Activated T-cell treated with anti-CD3 and anti-CD28 coated beads, Interleukin-2, amount 50 U/mL, for 48 hours (primary cell): ENCODE measurements at regions not wholly inside any gene's neighbourhood (a gene's known extent, or its start where the extent isn't known, plus 50 kb on each side); places are given as distances from the start of the nearest gene placed in this dataset.

Source experiments
- DNase-seq, 2 experiments: peaks; one replicate each; pipeline ENCODE4 v3.0.0-alpha.2; 2020

DNA sequence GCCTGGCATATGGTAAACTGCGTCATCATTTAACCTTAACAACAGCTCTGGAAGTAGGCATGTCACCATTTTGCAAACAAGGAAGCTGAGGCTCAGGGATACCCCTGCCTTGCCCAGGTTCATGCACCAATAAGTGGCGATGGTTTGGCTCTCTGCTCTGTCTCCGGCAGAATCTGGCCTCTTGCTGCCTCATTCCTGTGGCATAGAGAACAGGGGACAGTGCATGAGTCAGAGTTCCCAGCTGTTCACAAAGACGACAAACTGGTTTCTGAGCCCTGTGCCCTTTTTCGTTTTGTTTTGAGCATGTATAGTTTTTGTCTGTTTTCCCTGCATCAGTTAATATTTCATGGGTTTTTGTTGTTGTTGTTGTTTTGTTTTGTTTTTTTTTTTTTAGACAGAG lies 236.8 kb downstream of the OPA1 start:
- DNase-seq: no peak

DNA sequence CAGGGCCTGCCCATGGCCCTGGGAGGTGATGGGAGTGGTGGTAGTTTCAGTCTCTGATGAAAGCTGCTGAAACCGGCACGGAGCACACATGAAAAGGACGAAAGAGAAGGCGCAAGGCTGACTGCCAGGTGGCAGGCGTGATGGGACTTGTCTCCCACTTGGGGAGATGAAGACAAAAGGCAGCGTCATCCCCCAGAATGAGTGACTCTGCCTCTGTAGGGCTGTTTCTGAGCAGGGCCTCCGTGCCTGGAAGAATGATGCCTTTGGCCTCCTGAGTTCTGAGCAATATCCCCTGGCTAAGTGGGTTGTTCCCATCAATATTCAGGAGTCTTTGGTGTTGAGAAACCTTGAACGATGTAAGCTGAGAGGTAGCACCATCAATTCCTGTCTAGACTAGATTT lies 237.8 kb downstream of the OPA1 start:
- DNase-seq: no peak

DNA sequence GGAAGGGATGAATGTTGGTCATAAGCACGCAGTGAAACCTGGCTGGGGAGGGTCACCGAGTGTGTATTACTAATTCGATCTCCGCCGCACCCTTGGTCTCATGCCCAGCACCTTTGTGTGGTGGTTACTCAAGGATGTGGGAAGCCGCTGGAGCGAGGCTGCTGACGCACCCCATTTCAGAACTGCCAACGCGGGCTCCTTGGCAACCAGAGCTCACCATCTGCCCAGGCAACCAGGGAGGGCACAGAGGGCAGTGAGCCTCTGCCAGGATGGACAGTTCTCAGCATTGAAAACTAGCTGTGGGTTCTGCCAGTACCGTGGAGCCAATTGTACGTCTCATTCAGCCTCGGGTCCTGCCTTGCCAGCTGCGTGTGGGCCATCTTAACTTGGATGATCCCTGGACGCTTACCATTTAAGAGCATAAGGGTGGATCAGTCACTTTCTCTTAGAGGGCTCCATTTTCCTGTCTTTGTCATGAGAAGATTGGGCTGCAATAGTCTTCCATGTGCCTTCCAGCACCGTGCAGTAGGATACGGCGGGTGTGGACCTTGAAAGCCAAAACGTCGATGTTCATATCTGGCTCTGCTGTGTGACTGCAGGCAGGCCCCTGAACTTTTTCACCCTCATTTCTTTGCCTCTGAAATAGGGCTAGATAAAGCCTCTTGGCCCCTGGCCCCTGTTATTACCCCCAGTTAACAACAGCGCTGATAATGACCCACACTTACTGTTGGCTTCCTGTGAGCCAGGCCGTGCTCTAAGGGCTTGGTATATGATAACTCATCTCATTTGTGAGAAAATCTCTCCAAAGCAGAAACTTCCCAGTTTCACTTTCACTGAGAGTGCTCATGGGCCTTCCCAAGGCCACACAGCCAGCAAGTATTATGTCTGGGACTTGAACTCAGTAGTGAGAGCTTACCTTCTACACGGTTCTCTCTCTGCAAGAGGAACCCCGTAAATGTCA lies 238.8 kb downstream of the OPA1 start:
- no peak for DNase-seq

DNA sequence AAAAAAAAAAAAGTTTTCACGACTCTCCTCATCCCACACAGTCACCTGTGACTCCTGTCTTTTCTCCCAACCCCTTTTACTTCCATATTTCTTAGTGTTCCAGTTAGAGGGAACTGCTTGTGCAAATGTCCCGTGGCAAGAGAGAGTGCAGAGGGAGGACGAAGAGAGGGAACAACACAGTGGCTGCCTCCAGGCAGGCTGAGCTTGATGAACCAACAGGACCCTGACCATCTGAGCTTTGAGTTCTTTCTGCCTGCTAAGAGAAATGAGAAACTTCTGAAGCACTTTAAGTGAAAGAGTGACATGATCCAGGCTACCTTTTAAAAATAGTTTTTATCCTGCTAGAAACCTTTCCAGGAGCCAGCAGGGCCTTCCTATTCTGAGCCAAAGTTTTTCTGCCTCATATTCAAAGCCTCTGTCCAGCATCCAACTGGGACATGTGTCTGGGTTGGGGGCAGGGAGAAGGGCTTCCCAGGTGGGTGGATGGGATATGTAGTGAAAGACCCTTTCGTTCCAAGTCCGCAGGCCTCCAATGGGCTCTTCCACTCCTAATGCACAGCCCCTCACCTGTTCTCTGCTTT lies 239.9 kb downstream of the OPA1 start:
- DNase-seq: no peak

DNA sequence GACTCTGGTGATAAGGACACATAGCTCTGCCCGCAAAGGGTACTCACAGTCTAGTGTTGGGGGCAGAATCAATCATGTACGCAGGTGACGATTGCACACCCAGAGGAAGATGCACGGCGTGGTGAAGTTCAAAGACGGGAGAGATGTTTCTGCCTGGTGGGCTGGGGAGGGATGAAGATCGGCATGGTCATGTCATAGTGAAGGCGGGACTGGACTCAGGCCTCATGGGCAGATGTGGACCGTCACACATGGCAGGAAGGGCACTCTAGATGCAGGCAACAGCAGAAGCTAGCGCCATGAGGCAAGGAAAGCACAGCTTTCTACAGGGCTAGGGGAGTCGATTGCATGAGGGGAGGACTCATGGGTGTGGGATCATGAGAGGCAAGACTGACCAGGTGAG lies 240.6 kb downstream of the OPA1 start:
- no peak for DNase-seq

DNA sequence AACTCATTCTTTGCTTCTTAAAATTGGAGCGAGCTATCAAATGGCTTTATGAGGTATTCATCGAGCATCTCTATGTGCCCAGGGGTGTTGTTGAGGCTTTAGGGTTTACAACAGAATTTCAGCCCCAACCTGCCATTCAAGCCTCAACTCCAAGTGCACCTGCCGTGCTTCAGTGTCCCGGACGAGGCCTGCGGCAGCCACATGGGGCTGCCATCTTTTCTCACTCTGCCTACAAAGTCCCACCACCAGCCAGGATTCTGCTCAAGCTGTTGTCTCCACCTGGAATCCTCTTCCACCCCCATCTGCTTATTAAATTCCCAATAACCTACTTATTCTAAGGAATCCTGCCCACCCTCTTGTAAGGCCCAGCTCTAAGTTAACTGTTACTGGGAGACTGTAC lies 242.4 kb downstream of the OPA1 start:
- no peak for DNase-seq

DNA sequence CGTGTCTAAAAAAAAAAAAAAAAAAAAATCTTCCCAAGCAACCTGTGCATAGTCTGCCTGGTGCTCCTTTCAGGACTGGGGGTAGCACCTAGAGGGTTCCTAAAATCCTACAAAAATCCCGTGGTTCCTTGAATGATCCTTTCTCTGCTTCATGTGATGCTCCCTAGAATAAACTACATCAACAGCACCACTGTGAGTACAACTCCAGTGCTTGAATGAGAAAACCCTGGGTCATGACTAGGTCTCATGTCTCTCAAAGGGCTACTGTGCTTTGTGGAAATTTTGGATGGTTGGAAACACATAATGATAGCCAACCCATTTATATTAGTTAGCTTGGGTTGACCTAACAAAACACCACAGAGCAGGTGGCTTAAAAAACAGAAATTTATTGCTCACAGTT lies 243.5 kb downstream of the OPA1 start:
- DNase-seq: no peak

DNA sequence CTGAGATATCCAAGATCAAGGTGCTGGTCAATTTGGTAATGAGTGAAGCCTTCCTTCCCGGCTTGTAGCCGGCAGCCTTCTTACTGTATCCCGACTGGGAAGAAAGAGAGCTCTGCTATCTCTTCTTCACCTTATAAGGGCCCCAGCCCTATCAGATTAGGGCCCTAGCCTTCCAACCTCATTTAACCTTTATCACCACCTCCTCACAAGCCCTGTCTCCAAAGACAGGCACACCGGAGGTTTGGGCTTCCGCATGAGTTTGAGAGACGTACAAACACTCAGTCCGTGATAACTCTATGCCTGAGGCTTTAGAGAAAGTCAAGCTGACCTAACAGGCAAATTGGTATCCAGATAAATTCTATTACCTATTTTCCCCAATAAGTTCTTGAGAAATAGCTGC lies 243.9 kb downstream of the OPA1 start:
- no peak for DNase-seq

DNA sequence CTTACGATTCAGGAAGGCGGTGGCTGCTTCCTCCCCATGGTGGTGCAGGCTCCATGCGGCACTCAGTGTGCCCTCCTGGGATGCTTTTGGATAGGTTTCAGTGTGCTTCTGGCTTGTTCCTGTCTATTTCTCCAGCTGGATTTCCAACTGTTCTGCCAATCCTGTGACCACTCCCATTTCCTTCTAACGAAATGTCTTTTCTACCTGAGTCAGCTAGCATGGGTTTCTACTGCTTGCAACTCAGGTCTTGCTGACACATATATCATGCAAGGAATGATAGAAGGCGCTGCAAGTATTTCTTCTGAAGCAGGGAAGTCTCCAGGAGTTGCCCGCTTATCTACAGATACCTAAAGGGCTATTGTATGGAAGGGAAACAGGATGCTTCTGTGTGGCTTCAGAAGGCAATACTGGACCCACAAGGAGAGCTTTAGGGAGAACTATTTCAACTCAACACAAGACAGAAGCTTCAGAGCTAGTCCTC lies 244.4 kb downstream of the OPA1 start:
- no peak for DNase-seq

DNA sequence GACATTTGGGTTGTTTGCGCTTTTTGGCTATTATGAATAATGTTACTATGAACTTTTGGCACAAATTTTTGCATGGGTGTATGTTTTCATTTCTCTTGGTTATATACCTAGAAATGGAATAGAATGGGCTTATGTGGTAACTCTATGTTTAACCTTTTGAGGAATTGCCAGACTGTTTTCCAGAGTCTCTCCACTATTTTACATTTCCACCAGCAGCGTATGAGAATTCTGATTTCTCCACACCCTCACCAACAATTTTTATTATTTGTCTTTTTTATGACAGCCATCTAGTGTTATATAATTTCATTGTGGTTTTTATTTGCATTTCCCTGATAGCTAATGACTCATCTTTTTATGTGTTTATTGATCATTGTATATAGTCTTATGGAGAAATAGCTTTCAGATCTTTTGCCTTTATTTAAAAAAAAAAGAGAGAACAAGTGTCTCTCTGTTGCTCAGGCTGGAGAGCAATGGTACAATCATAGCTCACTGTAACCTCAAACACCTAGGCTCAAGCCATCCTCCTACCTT lies 247.2 kb downstream of the OPA1 start:
- no peak for DNase-seq

DNA sequence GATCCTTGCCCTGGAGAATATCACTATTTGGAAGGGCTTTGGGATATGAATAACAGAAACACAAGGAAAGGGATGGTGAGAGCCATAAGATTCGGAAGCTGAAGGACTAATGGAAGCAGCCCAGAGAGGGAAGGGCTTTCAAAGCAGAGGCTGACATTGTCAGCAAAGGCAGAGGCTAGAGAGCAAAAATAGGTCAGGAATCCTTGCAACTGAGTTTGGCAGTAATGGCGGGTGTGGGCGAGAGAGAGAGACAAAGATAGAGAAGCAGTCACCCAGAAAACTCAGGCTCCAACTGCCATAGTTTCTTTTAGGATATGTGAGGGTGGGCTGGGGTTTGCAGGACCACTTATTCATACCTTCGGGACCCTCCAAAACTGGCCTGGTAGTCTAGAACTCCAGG lies 248.6 kb downstream of the OPA1 start:
- no peak for DNase-seq

DNA sequence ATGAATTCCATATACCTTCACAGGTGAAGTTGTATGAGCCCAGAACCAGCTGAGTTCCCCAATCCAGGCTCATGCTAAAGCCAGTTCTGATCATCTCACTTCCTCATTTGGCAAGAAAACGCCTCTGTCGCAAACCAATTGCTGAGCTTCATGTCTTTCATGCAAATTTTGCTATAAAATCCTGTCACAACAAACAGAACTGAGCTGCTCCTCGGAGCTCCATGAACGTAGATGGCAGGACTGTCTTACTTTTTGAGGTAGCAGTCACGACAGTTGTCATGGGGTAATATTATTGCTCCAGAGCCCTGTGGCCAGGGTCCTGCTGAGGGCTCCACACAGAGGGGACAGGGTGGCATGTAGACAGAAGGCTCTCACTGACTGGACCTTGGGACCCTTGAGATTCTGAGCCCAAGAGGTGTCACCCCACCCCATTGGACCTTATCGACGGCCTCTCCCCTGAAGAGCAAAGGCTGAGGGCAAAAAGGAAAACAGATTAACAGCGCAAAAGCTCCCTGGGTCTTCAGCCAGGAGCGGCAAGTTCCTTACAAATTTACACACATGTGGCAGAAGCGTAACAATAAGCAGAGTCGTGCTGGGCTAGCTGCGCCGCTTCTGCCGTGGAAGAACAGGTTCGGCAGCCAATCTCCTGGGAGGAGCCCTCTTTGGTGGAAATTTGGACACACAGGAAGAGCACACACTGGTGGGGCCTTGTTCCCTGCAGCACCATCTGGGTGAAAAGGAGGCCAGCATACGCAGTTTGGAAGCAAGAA lies 249.2 kb downstream of the OPA1 start:
- no peak for DNase-seq

DNA sequence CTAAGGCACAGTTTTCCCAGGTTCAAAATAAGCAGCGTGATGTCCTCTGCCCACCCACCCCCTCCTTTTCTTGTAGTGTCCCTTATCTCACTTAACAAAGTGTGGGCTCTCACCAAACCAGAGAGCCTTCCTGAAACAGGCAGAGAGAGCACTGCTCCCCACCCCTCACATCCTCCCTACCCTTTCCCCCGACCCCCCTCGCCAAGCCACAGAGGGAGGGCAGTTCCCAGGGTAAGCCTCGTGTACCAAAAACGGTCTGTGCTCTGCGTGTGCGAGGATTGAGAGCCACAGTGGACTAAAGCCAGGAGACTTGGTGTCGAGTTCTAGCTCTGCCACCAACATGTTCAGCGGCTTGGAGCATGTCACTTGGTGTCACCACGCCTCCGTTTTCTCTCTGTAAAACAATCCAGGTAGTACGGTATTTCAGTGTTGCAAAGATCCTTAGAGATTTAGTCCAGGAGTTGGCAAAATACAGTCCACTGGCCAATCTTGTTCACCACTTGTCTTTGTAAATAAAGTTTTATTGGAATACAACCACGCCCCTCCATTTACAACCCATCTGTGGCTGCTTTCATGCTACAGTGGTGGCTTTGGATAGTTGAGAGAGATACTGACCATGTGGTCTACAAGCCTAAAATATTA lies 249.9 kb downstream of the OPA1 start:
- DNase-seq: no peak

DNA sequence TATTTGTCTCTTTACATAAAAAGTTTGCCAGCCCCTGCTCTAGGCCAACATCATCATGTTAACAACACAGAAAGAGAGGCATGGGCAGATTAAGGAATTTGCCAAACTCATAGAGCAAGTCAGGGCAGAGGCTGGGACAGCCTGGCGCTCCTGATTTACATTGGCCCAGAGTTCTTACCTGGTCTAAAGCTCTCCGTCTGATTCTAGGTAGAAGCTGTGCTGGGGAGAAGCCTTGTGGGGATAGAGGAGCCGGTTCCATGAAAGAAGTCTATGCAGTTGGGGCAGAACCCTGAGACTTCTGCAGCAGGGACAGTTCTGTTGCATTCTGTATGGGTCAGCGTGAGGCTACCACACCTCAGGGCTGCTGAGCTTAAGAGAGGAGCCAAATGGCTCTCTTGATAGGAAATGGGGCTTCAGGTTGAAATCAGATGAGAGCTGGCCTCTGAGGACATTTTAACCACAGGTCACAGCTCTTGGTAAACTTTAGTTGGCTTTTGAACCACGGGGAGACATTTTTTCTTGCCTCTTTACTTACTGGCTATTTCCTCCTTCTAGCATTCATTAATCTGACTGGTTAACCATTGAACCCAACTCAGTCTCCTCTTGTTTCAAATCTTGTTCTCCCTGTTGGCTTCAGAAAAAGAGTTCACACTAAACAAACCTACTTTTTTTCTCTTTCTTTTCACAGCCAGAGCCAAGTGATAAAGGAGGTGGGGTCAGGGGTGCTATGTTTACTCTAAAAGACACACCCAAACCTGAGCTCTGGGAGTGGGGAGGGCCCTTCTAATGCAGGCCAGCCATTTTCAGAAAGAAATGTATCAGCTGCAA lies 250.7 kb downstream of the OPA1 start:
- no peak for DNase-seq

DNA sequence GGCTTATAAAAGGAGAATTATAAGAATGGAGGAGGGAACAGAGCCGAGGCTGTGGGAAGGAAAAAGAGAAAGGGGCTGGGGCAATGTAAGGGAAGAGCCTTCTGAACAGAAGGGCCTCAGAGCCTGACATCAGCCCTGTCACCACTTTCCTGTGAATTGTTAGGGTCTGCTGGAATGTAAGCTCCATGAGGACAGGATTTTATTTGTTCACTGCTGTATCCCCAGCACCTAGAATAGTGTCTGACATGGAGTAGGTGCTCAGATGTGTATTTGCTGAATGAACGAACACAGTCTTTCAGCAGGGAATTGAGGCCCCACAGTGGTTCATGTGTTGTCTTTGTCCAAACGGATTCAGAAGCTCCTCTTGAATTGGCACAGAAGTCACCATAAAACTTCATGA lies 251.5 kb downstream of the OPA1 start:
- DNase-seq: no peak

DNA sequence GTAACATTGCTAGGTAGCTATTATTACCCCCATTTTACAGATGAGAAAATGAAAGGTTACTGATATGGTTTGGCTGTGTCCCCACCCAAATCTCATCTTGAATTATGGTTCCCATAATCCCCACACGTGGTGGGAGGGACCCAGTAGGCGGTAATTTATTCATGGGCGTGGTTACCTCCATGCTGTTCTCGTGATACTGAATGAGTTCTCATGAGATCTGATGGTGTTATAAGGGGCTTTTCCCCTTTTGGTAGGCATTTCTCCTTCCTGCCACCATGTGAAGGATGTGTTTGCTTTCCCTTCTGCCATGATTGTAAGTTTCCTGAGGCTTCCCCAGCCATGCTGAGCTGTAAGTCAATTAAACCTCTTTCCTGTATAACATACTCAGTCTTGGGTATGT lies 252.1 kb downstream of the OPA1 start:
- DNase-seq: no peak

DNA sequence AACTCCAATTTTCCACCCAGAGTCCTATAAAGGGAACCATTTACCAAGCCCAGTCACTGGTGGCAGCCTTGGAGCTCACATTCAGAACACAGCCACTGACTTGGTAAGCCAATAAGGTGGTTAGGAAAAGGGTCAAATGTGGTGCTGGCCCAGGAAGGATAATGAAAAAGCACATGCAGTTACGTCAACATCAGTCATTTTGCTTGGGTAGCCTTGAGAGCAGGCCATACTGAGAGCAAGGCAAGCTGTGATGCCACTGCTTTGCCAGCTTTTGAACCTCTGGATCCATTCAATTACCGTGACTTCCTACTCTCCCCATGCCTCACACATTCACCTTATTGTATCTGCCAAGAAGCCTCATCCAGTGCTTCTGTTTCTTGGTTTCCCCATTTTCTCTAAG lies 253.6 kb downstream of the OPA1 start:
- DNase-seq: no peak

DNA sequence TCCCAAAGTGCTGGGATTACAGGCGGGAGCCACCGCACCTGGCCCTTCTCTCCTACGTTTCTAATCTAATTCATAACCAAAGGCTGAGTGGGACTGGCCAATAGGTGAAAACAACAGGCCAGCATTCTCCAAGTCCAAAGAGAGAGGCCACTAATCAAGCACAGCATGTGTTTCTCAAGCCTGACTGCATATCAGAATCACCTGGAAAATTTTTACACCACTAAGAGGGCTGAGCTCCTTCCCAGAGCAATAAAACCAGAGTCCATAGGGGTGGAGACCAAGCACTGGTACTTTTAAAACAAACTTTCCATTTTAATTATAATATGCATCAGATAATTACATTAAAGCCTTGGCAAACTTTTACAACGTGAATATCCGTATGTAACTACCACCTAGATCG lies 254.4 kb downstream of the OPA1 start:
- DNase-seq: no peak

DNA sequence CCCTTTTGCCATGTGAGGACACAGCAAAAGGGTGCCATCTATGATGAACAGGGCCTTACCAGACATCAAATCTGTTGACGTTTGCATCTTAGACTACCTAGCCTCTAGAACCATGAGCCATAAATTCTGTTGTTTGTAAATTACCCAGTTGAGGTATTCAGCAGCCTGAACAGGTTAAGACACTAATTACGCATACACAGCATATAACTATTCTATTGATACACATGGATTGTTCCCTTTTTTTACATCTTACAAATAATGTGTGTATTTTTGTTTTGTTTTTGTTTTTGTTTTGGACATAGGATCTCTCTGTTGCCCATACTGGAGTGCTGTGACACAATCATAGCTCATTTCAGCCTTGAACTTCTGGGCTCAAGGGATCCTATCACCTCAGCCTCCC lies 255.5 kb downstream of the OPA1 start:
- DNase-seq: no peak

DNA sequence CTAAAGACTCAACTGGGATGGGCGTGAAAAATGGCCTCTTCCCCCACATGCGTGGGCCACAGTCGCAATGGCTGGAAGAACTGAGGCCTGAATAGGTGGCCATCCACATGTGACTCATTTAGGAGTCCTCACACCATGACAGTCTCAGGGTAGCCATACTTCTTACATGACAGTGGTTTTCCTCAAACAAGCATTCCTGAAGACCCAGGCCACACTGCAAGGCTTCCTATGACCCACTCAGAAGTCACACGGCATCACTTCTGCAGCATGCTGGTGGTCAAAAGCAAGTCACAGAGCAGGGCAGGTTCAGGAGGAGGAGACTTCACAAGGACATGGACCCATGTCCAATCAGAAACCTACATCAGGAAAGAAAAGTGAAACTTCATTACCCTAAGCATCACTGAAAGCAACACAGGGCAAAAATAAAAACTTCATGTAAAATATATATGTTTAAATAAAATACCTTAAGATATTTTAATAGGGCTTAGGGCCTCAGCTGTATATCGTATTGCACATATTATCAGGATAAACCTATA lies 257.1 kb downstream of the OPA1 start:
- DNase-seq: no peak

DNA sequence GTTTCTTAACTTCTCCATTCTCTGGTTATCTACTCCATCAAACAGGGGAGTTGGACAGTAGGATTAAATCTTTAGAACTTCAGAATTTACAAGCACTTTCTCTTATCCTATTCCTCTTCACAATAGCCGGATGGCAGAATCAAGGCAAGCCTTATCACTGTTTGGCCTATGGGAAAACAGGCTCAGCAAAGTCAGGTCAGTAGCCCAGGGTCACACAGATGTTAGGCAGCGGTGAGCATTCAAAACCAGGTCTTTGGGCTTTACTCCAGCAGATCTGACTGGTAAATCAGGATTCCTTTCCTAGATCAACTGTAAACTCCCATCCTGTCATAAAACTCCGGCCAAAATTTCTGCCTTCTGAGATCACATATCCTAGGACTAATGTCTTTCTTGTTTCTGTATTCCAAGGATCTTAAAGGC lies 258.4 kb downstream of the OPA1 start:
- no peak for DNase-seq
